K562 (cell line): ENCODE measurements at regions not wholly inside any gene's neighbourhood (a gene's known extent, or its start where the extent isn't known, plus 50 kb on each side); places are given as distances from the start of the nearest gene placed in this dataset.

Experiments
- CUX1 ChIP-seq: fragments of 200-800 bp; sonication (Bioruptor generic); IDR thresholded peaks from 2 replicates; pipeline ENCODE4 v1.6.1; 2016; ENCODE audit warnings: missing genetic modification characterization, missing compliant biosample characterization
- ILF3 ChIP-seq: fragments of 450-650 bp; IDR thresholded peaks from 2 replicates; pipeline ENCODE4 v1.6.1; 2018; ENCODE audit warnings: antibody characterized with exemption, mild to moderate bottlenecking, moderate library complexity, borderline replicate concordance
- MITF ChIP-seq: IDR thresholded peaks from 2 replicates; pipeline ENCODE4 v1.6.1; 2014; ENCODE audit warnings: antibody characterized with exemption
- PHTF2 ChIP-seq: fragments of 250-450 bp; sonication (Bioruptor Pico); IDR thresholded peaks from 2 replicates; pipeline ENCODE4 v1.5.0; 2021; ENCODE audit warnings: mild to moderate bottlenecking
- POLR2G ChIP-seq: fragments of 200-400 bp; formaldehyde crosslinking; IDR thresholded peaks from 2 replicates; pipeline ENCODE4 v1.6.1; 2017; ENCODE audit warnings: low read depth, mild to moderate bottlenecking, antibody characterized with exemption, low read length, moderate library complexity
- STAT5A ChIP-seq: IDR thresholded peaks from 2 replicates; pipeline ENCODE4 v1.6.1; 2012; ENCODE audit warnings: low read length, inconsistent platforms, borderline replicate concordance
- THRB ChIP-seq: fragments of 450-650 bp; formaldehyde crosslinking; conservative IDR thresholded peaks from 2 replicates; pipeline ENCODE4 v1.4.0; 2022; ENCODE audit warnings: mild to moderate bottlenecking, missing genetic modification characterization
- U2AF1 ChIP-seq: fragments of 200-400 bp; formaldehyde crosslinking; optimal IDR thresholded peaks from 2 replicates; pipeline ENCODE3; 2017; ENCODE audit warnings: mild to moderate bottlenecking, low read depth, low read length, moderate library complexity
- ZBTB5 ChIP-seq: fragments of 450-650 bp; IDR thresholded peaks from 2 replicates; pipeline ENCODE4 v1.6.1; 2017; ENCODE audit warnings: antibody characterized with exemption
- ZNF609 ChIP-seq: sonication (generic); formaldehyde crosslinking; IDR thresholded peaks from 2 replicates; pipeline ENCODE4 v1.8.1; 2023; ENCODE audit warnings: missing genetic modification reagents, mild to moderate bottlenecking, borderline replicate concordance
- ZNF764 ChIP-seq: fragments of 250-450 bp; sonication (Bioruptor Pico); IDR thresholded peaks from 2 replicates; pipeline ENCODE4 v1.4.0; 2020; ENCODE audit warnings: low read depth, mild to moderate bottlenecking, moderate library complexity

- TF ChIP-seq ZNF609 (CRISPR knock-in tag) (no peak), U2AF1 (no peak), MITF (no peak), CUX1 (no peak), ZBTB5 (no peak), ILF3 (no peak), THRB (CRISPR knock-in tag) (no peak), ZNF764 (CRISPR knock-in tag) (no peak), PHTF2 (no peak), STAT5A (no peak), POLR2G (no peak)
These were observed 246.1 kb downstream of the KLF6 start (continued) for GRCh38 chr10:3538656-3539531.
